ENCODE measurements at regions not wholly inside any gene's neighbourhood (a gene's known extent, or its start where the extent isn't known, plus 50 kb on each side); places are given as distances from the start of the nearest gene placed in this dataset.

DNA sequence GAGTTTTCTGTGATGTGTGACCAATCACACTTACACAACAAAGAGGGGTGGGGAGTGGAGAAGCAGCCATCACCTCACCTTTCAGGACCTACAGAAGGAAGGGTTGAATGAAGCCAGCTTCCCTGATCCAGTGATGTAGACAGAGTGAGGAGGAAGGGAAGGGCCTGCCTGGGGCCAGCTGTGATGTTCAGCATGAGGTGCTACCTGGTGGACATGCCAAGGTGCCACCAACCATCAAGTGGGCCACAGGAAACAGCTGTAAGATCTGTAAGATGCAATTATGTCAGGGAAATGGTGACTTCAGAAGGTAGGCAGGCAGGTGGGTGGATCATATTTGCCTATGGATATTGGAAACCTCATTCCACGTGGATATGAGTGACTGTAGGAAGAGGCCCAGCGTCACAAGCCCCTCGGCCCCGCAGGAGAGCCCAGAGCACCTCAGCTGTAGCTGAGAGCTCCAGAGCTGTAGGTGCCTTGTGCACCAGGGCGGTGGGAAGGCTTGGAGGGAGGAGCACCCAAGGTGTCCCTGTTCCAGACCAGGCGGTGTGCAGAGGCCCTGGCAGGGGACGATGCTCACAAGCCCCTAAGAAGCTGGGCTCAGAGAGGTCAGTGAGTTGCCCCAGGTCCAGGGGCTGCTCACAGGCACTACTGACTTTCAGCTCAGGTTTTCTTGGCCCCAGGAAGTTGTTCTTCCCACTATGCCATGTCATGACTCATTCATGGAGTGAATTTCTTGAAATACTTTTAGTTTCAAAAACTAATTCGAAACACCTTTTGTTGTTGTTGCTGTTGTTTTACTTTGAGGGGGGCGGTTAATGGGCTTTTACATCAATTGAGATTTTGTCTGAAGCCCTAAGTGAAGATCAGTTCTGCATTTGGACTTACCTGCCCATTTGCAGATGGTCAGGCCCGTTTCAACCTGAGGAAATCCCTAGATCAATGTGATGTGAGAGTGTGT lies 94.2 kb upstream of the ALDH1A3 start:
- DNase-seq, result no peak

DNA sequence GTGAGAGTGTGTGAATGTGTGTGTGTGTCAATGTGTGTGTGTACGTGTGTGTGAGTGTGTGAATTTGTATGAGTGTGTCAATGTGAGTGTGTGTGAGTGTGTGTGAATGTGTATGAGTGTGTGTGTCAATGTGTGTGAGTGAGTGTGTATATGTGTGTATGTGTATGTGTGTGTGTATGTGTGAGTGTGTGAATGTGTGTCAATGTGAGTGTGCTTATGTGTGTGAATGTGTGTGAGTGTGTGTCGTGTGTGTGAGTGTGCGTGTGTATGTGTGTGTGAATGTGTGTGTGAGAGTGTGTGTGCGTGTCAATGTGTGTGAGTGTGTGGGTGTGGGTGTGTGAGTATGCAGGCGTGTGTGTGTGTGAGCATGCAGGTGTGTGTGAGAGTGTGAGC lies 93.5 kb upstream of the ALDH1A3 start:
- DNase-seq, result no peak

DNA sequence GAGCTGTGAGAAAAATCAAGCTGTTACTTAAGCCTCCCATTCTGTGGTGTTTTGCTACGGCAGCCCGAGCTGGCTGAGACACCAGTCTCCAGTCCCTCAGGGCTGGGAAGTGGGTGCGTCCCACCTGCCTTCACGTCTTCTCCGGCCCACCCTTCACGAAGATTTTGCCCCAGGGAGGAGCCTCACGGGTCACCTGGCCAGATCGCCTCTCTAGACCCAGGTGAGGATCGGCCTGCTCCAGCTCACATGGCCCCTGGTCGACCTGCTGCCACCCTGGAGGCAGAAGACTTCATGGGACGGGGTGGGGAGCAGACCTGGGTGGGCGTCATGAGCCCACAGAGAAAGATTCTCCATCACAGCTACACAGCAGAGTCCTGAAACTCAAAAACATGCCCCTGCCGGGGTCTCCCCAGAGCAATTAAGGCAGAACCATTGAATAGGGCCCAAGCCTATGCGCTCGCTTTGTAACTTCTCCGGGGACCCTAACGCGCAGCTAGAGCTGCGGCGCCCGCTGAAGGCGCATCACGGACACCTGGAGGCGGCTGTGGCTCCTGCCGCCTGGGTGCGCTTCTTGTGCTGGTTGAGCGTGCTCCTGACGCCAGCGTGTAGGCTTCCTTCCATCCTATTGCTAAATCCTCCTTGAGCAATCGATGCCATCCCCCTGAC lies 92.6 kb upstream of the ALDH1A3 start:
- no peak for DNase-seq

DNA sequence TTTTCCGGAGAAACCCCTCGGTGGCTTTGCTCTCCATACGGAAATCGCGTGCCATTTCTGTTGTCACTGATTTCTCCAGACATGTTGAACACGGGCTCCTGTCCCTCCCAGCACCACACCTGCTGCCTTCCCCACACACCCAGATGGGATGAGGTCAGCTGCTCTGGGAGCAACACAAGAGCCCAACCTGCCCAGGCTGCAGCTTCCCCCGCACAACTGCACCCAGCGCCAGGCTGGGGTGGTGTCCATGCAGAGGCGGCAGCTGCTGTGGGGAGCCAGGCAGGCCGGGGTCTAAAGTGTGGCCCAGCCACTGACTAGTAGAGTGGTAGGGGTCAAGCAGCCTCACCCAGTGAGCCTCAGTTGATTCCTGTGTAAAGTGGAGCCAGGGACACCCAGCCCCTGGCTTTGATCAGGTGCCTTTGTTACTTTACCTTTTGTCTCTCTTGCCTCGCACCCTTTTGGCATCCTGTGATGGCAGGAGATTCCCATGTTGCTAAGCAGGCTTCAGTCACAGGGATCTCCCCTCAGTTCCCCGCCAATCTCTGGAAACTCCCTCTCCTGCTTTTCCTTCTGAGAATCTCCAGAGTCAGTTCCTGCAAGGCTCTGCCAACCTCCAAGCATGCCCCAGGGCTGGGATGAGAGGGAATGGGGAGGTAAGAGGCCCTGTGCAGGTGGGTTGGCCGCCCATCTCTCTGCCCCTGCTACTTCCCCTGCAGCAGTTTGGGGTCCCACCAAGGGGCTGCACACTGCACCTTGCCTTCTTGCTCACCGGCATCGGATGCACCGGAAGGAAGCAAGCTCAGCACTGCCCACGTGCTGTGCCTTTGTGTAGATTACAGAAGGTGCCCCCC lies 91.8 kb upstream of the ALDH1A3 start:
- no peak for DNase-seq

DNA sequence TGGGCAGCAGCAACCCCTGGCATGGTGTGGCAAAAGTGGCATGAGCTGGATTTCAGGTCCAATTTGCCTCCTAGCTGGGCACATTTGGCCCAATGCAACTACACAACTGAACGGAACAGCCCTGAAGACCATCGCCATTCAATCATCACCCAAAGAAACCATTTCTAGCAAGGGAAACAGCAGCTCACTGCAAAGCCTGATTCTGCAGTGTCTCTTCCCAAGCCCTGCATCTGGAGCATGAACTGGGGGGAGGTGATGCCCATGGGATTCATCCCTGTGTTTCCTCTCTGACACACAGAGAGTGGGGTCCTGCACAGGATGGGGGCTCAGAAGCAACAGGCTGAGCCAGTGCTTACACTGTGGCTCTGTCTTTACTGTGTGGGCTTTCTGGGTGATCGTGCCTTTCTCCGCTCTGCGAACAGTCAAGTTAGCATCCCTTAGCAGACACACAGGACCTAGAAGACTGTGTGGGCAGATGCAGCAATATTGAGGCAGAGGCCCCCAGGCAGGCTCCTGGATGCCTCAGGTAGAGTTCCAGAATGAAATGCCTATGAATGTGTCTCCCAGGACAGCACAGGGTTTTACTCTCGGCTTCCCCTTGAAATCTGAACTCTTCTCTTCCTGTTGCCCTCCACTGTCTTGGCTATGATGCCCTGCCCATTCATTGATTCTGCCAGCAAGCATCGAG lies 91.1 kb upstream of the ALDH1A3 start:
- no peak for DNase-seq

DNA sequence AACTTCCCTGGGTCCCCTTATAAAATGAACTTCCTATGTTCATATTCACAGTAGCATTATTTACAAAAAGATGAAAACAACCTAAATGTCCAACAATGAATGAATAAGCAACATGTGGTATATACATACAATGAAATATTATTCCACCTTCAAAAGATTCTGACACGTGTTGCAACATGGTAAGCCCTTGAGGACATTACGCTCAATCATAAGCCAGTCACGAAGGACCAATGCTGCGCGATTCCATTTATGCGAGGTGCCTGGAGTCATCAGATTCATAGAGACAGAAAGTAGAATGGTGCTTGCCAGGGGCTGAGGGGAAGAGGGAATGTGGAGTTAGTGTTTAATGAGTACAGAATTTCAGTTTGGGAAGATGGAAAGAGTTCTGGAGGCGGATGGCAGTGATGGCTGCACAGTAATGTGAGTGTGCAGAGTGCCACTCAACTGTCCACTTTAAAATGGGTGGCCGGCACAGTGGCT lies 88.8 kb upstream of the ALDH1A3 start:
- DNase-seq, result no peak

DNA sequence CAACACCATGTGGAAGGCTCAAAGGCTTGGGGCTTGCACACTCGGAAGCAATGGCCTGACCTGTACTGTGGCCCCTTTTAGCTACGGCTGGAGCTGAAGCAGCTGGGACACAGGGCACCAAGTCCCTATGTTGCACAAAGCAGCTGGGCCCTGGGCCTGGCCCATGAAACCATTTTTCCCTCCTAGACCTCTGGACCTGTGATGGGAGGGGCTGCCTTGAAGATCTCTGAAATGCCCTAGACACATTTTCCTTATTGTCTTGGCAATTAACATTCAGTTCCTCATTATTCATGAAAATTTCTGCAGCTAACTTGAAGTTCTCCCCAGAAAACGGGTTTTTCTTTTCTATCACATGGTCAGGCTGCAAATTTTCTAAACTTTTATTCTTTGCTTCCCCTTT lies 85.6 kb upstream of the ALDH1A3 start:
- no peak for DNase-seq

DNA sequence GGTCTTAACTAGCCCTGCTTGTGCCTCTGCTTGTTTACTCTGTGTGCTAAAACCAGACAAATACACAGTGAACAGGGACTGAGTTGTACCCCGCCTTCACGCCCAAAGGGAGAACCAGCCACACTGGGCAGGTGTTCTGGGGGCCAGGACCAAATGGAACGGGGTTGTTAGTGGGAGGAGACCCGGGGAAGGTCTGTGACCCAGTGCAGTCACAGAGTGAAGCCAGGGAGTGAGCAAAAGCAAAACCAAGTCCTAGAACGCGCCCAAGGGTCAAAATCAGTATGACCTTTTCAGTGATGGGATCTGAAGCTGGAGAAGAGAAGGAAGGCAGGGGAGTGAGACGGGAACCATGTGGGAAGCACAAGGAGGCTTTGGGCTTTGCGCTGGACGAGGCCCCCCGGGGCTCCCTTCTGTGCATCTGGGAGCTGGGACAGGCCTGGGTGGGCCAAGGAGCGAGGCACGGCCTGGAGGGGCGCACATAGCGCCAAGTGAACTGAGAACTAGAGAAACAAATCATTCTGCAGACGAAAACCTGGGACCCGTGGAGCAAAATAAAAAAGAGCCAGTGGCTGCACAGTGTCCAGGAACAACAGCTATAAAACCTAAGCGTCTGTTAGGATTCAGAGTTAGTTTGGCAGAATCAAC lies 78.3 kb upstream of the ALDH1A3 start:
- no peak for DNase-seq

DNA sequence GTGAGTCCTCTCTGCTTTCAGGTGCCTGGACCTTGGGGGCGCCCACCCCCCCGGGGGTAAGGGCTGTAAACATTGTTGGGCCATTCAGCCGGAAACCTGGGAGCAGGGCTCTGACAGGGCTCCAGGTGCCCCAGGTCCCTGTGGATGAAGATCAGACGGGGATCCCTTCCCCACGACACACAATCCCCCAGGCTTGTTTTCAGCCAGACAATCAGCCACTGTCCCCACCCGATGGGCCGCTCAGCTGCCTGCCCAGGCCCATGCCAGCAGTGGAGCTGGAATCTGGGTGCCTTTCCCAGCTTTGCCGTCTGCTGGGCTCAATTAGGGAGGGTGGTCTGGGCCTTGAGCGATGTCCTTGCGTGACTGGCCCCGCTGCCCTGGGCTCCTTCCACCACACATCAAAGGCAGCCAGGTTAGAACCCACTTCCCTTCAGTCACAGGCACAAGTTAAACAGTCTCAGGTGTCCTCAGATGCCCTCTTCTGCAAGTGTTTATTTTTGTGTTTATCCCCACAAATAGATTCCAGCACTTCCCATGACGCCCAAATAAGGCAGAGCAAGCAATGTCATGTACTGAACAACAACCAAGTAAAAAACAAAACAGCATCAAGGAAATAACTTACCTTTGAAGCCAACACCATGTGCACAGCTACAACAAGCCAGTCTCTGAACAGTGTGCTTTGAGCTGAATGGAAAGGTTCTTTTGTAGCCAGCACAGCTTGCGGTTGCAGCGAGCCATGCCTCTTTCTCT lies 77.0 kb upstream of the ALDH1A3 start:
- DNase-seq, result no peak

DNA sequence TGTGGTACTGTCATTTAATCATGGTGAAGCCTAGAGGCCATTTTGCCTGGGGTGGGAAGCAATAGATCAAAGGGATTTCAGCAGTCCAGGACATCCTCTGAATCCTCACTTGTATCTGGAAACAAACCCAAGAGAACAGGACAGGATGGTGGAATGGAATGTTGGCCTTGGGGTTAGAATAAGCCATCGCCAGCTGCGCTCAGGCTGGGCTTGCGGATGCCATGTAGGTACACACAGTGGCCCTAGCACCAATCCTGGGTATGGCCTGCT lies 76.5 kb upstream of the ALDH1A3 start:
- no peak for DNase-seq

DNA sequence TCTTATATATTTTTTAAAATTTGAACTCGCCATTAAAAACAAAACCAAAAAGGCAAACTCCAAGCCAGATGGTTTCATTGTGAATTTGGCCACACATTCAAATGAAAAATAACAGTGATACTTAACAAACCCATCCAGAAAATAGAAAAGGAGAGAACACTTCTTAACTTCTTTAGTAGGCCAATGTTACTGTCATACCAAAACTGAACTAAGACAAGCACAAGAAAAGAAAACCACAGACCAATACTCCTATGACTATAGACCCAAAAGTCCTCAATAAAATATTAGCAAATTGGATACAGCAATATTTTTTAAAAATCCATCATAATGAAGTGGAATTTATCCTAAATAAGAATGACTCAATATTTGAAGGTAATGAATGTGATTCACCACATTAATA lies 73.5 kb upstream of the ALDH1A3 start:
- DNase-seq, result no peak

DNA sequence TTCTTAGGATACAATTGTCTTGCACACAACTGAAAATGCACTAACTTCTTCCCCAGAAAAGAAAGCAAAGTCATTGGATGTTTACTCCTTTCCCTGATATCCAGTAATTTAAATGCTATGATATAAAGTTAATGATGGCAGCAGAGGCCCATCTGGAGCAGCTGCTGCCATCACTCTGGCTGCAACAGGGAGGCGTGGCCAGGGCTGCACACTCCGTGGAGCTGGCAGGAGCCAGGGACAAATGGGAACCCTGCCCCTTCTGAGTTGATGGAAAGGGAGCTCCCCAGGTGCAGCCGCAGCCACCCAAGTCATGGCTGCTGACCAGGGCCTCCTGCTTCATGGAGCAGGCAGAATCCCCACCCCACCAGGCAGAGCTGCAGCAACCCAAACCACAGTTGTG lies 72.6 kb upstream of the ALDH1A3 start:
- DNase-seq, result no peak

DNA sequence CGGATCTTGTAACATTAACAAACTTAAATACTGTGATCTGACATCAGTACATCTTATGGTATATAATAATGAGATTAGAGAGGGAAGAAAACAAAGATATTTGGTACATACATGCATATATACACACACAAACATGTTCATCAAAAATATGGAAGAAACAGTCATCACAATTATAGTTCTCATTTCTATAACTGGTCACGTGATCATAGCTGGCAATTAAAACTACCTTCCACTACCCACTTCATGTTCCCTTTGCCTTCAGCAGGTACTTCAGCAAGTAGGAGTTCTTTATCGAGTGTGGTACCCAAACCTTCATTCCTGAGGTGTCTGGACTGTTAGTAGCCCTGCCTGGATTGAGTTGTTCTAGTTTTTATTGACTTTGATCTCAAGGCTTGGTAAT lies 70.9 kb upstream of the ALDH1A3 start:
- DNase-seq, result no peak

DNA sequence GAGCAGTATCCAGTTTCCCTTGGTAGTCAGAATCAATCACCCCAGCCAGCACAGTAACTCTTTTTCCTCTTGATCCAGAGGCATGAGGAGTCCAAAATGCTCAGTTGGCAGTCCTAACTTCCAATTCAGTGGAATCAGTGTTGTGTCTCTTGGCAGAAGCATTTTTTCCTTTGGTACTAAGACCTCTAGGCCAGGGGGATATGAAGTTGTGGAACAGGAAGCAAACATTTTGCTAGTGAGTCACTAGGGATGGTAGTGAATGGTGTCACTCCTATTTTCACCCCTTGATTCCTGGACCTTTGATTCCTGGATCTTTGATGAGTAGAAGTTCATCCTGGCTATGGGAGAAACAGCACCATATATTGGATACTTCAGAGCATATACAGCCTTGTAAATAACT lies 70.5 kb upstream of the ALDH1A3 start:
- no peak for DNase-seq

DNA sequence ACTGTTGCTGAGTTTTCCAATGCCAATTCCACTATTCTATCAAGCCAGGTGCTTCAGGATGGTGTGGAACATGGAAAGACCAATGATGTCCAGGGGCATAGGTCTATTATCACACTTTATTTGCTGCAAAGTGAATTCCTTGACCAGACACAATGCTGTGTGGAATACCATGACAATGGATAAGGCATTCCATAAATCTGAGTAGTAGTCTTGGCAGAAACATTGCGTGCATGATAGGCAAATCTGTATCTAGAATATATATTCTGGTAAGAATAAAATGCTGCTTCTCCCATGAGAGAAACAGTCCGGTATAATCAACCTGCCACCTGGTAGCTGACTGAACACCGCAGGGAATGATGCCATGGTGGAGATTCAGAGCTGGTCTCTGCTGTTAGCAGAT lies 70.0 kb upstream of the ALDH1A3 start:
- DNase-seq, result no peak

DNA sequence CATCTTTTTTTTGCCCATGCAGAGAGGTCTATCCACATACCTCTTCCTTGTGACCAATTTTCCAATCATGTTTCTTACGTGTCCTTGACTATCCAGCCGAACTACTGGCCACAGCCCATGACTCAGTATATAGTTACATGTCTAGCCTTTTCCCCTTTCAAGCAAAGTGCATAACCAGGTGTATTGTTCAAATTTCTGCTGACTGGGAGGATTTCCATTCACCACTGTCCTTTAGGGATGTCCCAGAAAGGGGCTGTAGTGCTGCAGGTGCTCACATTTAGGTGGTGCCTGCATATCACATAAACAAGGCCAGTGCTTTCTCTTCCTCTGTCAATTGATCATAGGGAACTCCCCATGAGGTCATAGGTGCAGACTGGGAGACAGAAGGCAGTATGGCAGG lies 69.4 kb upstream of the ALDH1A3 start:
- no peak for DNase-seq

DNA sequence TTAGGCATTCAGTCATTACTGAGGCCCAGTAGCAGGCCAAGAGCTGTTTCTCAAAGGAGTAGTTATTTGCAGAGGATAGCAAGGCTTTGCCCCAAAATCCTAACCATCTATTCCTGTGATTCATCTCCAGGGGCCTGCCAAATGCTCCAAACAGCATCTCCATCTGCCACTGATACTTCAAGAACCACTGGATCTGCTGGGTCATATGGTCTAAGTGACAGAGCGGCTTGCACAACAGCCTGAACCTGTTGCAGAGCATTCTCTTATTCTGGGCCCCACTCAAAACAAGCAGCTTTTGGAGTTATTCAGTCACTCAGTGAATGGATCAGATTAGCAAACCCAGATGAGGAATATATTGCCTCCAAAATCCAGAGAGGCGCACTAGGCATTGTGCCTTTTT lies 68.8 kb upstream of the ALDH1A3 start:
- no peak for DNase-seq

DNA sequence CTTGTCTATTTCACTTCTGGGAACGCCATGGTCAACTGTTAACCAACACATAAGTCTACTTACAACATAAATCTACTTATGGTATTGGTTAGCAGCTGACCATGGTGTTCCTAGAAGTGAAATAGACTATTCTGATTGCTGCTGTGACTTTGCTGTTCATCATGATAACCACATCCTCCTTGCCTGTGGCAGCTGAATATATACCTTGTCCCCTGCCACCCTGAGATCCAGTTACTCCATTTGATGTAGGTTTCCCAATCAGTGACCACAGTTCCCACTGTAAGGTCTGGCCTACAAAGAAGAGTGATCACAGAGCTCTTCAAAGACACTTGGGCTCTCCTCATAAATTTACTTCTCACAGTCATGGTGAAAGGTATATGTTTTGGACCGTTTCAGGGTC lies 66.8 kb upstream of the ALDH1A3 start:
- peak; percentile 1 for DNase-seq

DNA sequence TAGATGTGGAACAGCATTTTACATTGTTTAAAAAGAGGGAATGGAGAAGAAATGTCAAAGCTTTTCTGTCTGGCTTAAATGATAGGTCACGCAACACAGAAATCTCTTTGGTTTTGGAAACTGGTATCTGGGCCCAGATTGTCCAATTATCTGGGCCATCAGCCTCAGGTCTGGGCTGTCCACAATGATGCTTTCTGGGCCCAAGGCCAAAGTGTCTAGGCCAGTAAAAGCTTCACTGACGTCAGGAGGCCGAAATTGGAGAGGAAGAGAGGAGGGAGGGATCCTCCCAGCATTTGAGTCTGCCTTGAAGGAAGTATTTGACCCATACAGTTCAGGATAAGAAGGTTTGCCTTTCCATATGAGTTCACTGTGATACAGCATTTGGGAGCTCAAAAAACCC lies 60.7 kb upstream of the ALDH1A3 start:
- no peak for DNase-seq

DNA sequence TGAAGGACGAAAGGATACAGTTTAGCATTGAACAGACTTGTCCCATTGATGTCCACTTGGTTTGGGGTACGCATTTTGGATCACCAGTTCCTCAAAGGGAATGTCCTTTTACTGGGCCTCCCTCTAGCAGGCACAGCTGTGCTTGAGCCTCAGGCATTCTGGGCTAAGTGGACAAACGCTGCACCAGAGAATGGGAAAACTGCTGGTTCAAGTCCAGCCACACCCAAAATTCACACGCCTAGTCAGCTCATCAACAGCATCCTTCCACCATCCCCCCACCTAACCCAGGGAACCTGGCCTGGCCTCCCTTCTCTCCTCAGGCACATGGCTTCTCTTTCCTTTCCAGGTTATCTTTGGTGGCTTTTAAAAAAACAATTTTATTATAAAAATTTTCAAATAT lies 59.1 kb upstream of the ALDH1A3 start:
- no peak for DNase-seq

DNA sequence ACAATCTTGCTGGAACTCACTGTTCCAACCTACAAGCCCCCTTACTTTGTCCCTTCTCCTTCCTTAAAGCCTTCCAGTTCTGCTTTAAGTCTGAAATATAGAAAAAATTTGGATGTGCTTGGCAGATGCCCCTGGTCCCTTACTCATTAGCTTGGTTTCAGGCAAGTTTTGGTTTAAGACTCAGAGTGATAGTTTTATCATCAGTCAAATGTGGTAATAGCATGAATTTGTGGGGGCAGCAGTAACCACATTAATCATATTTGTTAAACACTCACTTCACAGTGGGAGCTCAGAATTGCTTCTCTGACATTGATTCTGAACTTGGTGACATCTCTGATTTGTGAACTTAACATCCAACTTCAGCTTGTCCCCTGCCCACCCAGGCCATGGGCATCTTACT lies 58.3 kb upstream of the ALDH1A3 start:
- no peak for DNase-seq

DNA sequence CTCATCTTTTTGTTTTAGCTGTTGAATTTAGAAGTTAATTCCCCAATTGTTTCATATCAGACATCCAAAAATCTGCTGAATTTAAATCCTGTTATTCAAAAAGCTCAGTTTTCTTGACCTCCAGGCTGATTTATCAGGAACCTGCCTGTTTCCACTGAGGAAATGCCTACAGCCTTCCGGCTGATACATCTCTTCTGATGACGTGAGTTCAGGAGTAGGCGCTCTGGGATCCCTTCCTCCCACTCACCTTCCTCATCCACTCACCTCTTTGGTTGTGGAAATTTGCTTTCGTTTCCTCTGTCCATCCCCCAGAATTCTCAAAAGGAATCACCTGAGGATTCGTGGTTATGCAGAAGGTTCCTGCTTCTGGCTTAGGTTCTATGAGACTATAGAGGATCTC lies 55.4 kb upstream of the ALDH1A3 start:
- no peak for DNase-seq

Data from hematopoietic multipotent progenitor cell treated with erythropoietin and hydrocortisone succinate and interleukin-3 and kit ligand, for 6 days (in vitro differentiated cells).